ENCODE measurements at regions not wholly inside any gene's neighbourhood (a gene's known extent, or its start where the extent isn't known, plus 50 kb on each side); places are given as distances from the start of the nearest gene placed in this dataset.
A peak's percentile ranks its signal among the peaks of the same experiment; 100 is the strongest.

- Histone ChIP-seq H3K4me1 (no peaks in the 10 kb centered on the region), H3K4me3 (ENCODE audit: low read depth, low read length) (no peak overlapping the region), H3K9me3 (no peaks in the 10 kb centered on the region), H3K36me3 (ENCODE audit: control insufficient read depth, insufficient read depth, low read length) (no peaks in the 10 kb centered on the region), H3K27me3 (replicated peaks; ENCODE audit: control insufficient read depth, insufficient read depth, low read length) (no peaks in the 10 kb centered on the region)
- ChIA-PET CTCF (no interaction called here), POLR2A (no interaction called here)
- Mint-ChIP-seq H3K27ac (ENCODE audit: unreplicated experiment) (no peak overlapping the region), H3K36me3 (ENCODE audit: insufficient read depth, unreplicated experiment) (no peaks in the 10 kb centered on the region), H3K4me3 (ENCODE audit: unreplicated experiment) (no peak overlapping the region), H3K27me3 (ENCODE audit: insufficient read depth, unreplicated experiment) (no peaks in the 10 kb centered on the region), H3K4me1 (ENCODE audit: low read depth, unreplicated experiment) (no peaks in the 10 kb centered on the region), H3K9me3 (ENCODE audit: unreplicated experiment) (no peaks in the 10 kb centered on the region)
- intact Hi-C loops (cut with micrococcal nuclease; ENCODE audit: unreplicated experiment) = no loop called here
- TF ChIP-seq, protein P1, sequence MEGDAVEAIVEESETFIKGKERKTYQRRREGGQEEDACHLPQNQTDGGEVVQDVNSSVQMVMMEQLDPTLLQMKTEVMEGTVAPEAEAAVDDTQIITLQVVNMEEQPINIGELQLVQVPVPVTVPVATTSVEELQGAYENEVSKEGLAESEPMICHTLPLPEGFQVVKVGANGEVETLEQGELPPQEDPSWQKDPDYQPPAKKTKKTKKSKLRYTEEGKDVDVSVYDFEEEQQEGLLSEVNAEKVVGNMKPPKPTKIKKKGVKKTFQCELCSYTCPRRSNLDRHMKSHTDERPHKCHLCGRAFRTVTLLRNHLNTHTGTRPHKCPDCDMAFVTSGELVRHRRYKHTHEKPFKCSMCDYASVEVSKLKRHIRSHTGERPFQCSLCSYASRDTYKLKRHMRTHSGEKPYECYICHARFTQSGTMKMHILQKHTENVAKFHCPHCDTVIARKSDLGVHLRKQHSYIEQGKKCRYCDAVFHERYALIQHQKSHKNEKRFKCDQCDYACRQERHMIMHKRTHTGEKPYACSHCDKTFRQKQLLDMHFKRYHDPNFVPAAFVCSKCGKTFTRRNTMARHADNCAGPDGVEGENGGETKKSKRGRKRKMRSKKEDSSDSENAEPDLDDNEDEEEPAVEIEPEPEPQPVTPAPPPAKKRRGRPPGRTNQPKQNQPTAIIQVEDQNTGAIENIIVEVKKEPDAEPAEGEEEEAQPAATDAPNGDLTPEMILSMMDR (IDR thresholded peaks at IDR 0.05; ENCODE audit: insufficient read depth in 1 of 2, low read depth in 1 of 2, low read length in 1 of 2, severe bottlenecking in 1 of 2, unreplicated experiment in 1 of 2) = no peak
- BruUV-seq (replicated peaks) = no TSS peak
- no peak for DNase-seq
Measured at GRCh38 chr18:39952816-39953215, 2002.2 kb upstream of the PIK3C3 start.

GRCh38 chr18:39951142-39951720 lies 2003.8 kb upstream of the PIK3C3 start:
- intact Hi-C loops (cut with micrococcal nuclease; ENCODE audit: unreplicated experiment) = no loop called here
- Histone ChIP-seq H3K9me3 (no peaks in the 10 kb centered on the region), H3K4me3 (ENCODE audit: low read depth, low read length) (no peak overlapping the region), H3K36me3 (ENCODE audit: control insufficient read depth, insufficient read depth, low read length) (no peaks in the 10 kb centered on the region), H3K4me1 (peaks cover 4% of the 10 kb centered on the region; the same call in 1 of the 2 replicates), H3K27me3 (replicated peaks; ENCODE audit: control insufficient read depth, insufficient read depth, low read length) (no peaks in the 10 kb centered on the region)
- Mint-ChIP-seq H3K36me3 (ENCODE audit: insufficient read depth, unreplicated experiment) (no peaks in the 10 kb centered on the region), H3K9me3 (ENCODE audit: unreplicated experiment) (no peaks in the 10 kb centered on the region), H3K27ac (ENCODE audit: unreplicated experiment) (no peak overlapping the region), H3K4me1 (ENCODE audit: low read depth, unreplicated experiment) (peaks cover 6% of the 10 kb centered on the region), H3K27me3 (ENCODE audit: insufficient read depth, unreplicated experiment) (no peaks in the 10 kb centered on the region), H3K4me3 (ENCODE audit: unreplicated experiment) (no peak overlapping the region)
- POLR2A ChIA-PET = no interaction called here
- TF ChIP-seq, protein P1 (IDR thresholded peaks at IDR 0.05; ENCODE audit: insufficient read depth in 1 of 2, low read depth in 1 of 2, low read length in 1 of 2, severe bottlenecking in 1 of 2, unreplicated experiment in 1 of 2) = no peak
- DNase-seq = no peak
- CTCF ChIA-PET = no interaction called here
- BruUV-seq (replicated peaks) = no TSS peak

- no peaks in the 10 kb centered on the region for H3K36me3 ChIP-seq (ENCODE audit: control insufficient read depth, insufficient read depth, low read length)
- Mint-ChIP-seq H3K27ac (ENCODE audit: unreplicated experiment) (no peak overlapping the region), H3K27me3 (ENCODE audit: insufficient read depth, unreplicated experiment) (no peaks in the 10 kb centered on the region), H3K36me3 (ENCODE audit: insufficient read depth, unreplicated experiment) (no peaks in the 10 kb centered on the region), H3K4me3 (ENCODE audit: unreplicated experiment) (no peak overlapping the region), H3K4me1 (ENCODE audit: low read depth, unreplicated experiment) (peaks cover 6% of the 10 kb centered on the region), H3K9me3 (ENCODE audit: unreplicated experiment) (no peaks in the 10 kb centered on the region)
- H3K9me3 ChIP-seq = no peaks in the 10 kb centered on the region
- intact Hi-C loops (cut with micrococcal nuclease; ENCODE audit: unreplicated experiment) = no loop called here
- BruUV-seq (replicated peaks) = no TSS peak
- H3K4me1 ChIP-seq = peaks cover 4% of the 10 kb centered on the region; the same call in 1 of the 2 replicates
- TF ChIP-seq, protein P1 (IDR thresholded peaks at IDR 0.05; ENCODE audit: insufficient read depth in 1 of 2, low read depth in 1 of 2, low read length in 1 of 2, severe bottlenecking in 1 of 2, unreplicated experiment in 1 of 2) = no peak
- DNase-seq = peak in 1 of 2 experiments; percentile 2
- ChIA-PET CTCF (no interaction called here), POLR2A (no interaction called here)
- no peak overlapping the region for H3K4me3 ChIP-seq (ENCODE audit: low read depth, low read length)
- H3K27me3 ChIP-seq (replicated peaks; ENCODE audit: control insufficient read depth, insufficient read depth, low read length) = no peaks in the 10 kb centered on the region
Measured at GRCh38 chr18:39946623-39947061, 2008.4 kb upstream of the PIK3C3 start.

All from Caco-2 (cell line).